GM12878 (cell line): ENCODE measurements at regions not wholly inside any gene's neighbourhood (a gene's known extent, or its start where the extent isn't known, plus 50 kb on each side); places are given as distances from the start of the nearest gene placed in this dataset.

Experiments used
- ATAC-seq: fragments of 200-7000 bp; cut with Tn5 transposase; 3 replicates; pipeline ENCODE4 v1.9.1; 2020; ENCODE audit warnings: mild to moderate bottlenecking, moderate library complexity
- BruUV-seq: library from RNA; stranded (reverse); fragments of 400-500 nt; replicated peaks from 2 replicates; lab custom pipeline; 2021; lab: Mats Ljungman, UMichigan
- CTCF ChIA-PET: fragments of 300-600 bp; sonication (Branson Sonifier 250); formaldehyde crosslinking; extraction: SDS; loops from one replicate; lab custom pipeline; 2021; ENCODE audit warnings: inconsistent platforms; lab: Yijun Ruan, JAX
- POLR2A ChIA-PET: fragments of 350-600 bp; formaldehyde crosslinking; extraction: SDS; loops from one replicate; lab custom pipeline; 2021; ENCODE audit warnings: inconsistent platforms; lab: Charles Lee
- RAD21 ChIA-PET: fragments of 300-600 bp; sonication (Branson Sonifier 250); formaldehyde crosslinking; loops from one replicate; lab custom pipeline; 2023; ENCODE audit warnings: antibody characterized with exemption; ENCODE audit not compliant: unreplicated experiment; lab: Charles Lee
- SMC1A ChIA-PET: fragments of 300-600 bp; sonication (Branson Sonifier 250); formaldehyde crosslinking; loops from one replicate; lab custom pipeline; 2023; ENCODE audit not compliant: unreplicated experiment, uncharacterized antibody; lab: Charles Lee
- DNase-seq: peaks from one replicate; pipeline ENCODE4 v3.0.0-alpha.2; 2011; ENCODE audit warnings: low read depth, low spot score
- FAIRE-seq: peaks from 3 replicates; lab custom pipeline; 2011; peaks lifted over from hg19 to GRCh38; lab: Jason Lieb, UNC
- H2AFZ ChIP-seq: 2 replicates; pipeline ENCODE4 v1.6.0; 2011; ENCODE audit warnings: low read depth, low read length, control low read depth; ENCODE audit not compliant: control insufficient read depth
- H3K27ac ChIP-seq: 2 replicates; pipeline ENCODE4 v1.5.1; 2011; ENCODE audit warnings: control low read depth; ENCODE audit not compliant: control insufficient read depth, insufficient read depth
- H3K27me3 ChIP-seq, 2 experiments: replicated peaks in 1 of 2; 2 replicates each; pipeline versions ENCODE4 v1.6.0 to v1.6.1; 2011; ENCODE audit warnings: low read length in 1 of 2; ENCODE audit not compliant: control insufficient read depth in 2 of 2, insufficient read depth in 2 of 2
- H3K36me3 ChIP-seq, 2 experiments: 2 replicates each; pipeline ENCODE4 v1.5.1; 2011; ENCODE audit warnings: low read length in 1 of 2; ENCODE audit not compliant: control insufficient read depth in 2 of 2, insufficient read depth in 2 of 2
- H3K4me1 ChIP-seq: 2 replicates; pipeline ENCODE4 v1.6.1; 2011; ENCODE audit warnings: mild to moderate bottlenecking, low read length, moderate library complexity, mixed read lengths; ENCODE audit not compliant: control insufficient read depth, insufficient read depth
- H3K4me2 ChIP-seq: 2 replicates; pipeline ENCODE4 v1.6.0; 2011; ENCODE audit warnings: control low read depth; ENCODE audit not compliant: control insufficient read depth, insufficient read depth
- H3K4me3 ChIP-seq: fragments of 200-600 bp; sonication (generic); 2 replicates; pipeline ENCODE4 v1.5.1; 2016
- H3K79me2 ChIP-seq: 2 replicates; pipeline ENCODE4 v1.6.0; 2011; ENCODE audit warnings: low read length; ENCODE audit not compliant: control insufficient read depth, insufficient read depth
- H3K9ac ChIP-seq: 2 replicates; pipeline ENCODE4 v1.8.0; 2011; ENCODE audit warnings: low read length, control low read depth, mixed read lengths; ENCODE audit not compliant: control insufficient read depth, insufficient read depth
- H3K9me3 ChIP-seq: replicated peaks from 3 replicates; pipeline ENCODE4 v1.5.1; 2011; ENCODE audit warnings: mild to moderate bottlenecking, low read length; ENCODE audit not compliant: control insufficient read depth, insufficient read depth
- H4K20me1 ChIP-seq: 2 replicates; pipeline ENCODE4 v1.6.0; 2011; ENCODE audit not compliant: control insufficient read depth, insufficient read depth
- BMI1 ChIP-seq: fragments of 450-650 bp; IDR thresholded peaks from 2 replicates; pipeline ENCODE4 v1.6.1; 2016; ENCODE audit warnings: mild to moderate bottlenecking, moderate library complexity, borderline replicate concordance
- EED ChIP-seq: sonication (generic); IDR thresholded peaks from 2 replicates; pipeline ENCODE4 v1.6.1; 2016; ENCODE audit warnings: antibody characterized with exemption, low read depth
- ESRRA ChIP-seq: IDR thresholded peaks from 2 replicates; pipeline ENCODE4 v1.6.1; 2012; ENCODE audit warnings: mild to moderate bottlenecking, low read length, improper control_type of control experiment
- EZH2 ChIP-seq: IDR thresholded peaks from 2 replicates; pipeline ENCODE4 v1.6.1; 2012; ENCODE audit warnings: low read depth, mild to moderate bottlenecking, control low read depth, inconsistent platforms, low read length, borderline replicate concordance; ENCODE audit not compliant: control insufficient read depth
- IRF4 ChIP-seq: IDR thresholded peaks from 2 replicates; pipeline ENCODE4 v1.6.1; 2011; ENCODE audit warnings: low read depth, low read length
- MEF2A ChIP-seq: IDR thresholded peaks from 2 replicates; pipeline ENCODE4 v1.6.1; 2011; ENCODE audit warnings: low read depth, mild to moderate bottlenecking, low read length, moderate library complexity; ENCODE audit not compliant: insufficient read depth
- POU2F2 ChIP-seq: IDR thresholded peaks from 3 replicates; pipeline ENCODE4 v1.6.1; 2011; ENCODE audit warnings: low read depth, mild to moderate bottlenecking, low read length, borderline replicate concordance
- RAD21 ChIP-seq: IDR thresholded peaks from 2 replicates; pipeline ENCODE4 v1.6.1; 2011; ENCODE audit warnings: mild to moderate bottlenecking, low read depth, low read length, moderate library complexity; ENCODE audit not compliant: insufficient read depth
- RELA ChIP-seq: fragments of 450-650 bp; IDR thresholded peaks from 2 replicates; pipeline ENCODE4 v1.8.0; 2014; ENCODE audit warnings: borderline replicate concordance; ENCODE audit not compliant: partially characterized antibody
- ZNF24 ChIP-seq: fragments of 450-650 bp; IDR thresholded peaks from 2 replicates; pipeline ENCODE4 v1.6.1; 2017; ENCODE audit warnings: antibody characterized with exemption, mild to moderate bottlenecking
- ZSCAN29 ChIP-seq: fragments of 450-650 bp; IDR thresholded peaks from 2 replicates; pipeline ENCODE4 v1.6.1; 2017; ENCODE audit warnings: mild to moderate bottlenecking, moderate library complexity
- WGBS: methylation state at CpG from one replicate; pipeline ENCODE4 v1.1.6; 2016; ENCODE audit warnings: low lambda C conversion rate; ENCODE audit not compliant: insufficient replicate concordance, insufficient coverage; ENCODE audit errors: missing lambda C conversion rate; 5-methylcytosine and 5-hydroxymethylcytosine counted together
- in situ Hi-C: fragments of 300-500 bp; cut with MboI; formaldehyde crosslinking; loops from 9 replicates; pipeline ENCODE4 v1.14.3; 2018; ENCODE audit warnings: mixed read lengths
- intact Hi-C: fragments of 100-400 bp; cut with micrococcal nuclease; formaldehyde crosslinking; loops from one replicate; pipeline ENCODE4 v1.14.2; 2022; ENCODE audit not compliant: unreplicated experiment
- TF ChIP-seq, protein P1 (sequence below): IDR thresholded peaks from 2 replicates; pipeline ENCODE4 v1.6.1; 2012; ENCODE audit warnings: low read length, inconsistent platforms
- TF ChIP-seq, protein P2 (sequence below): fragments of 450-650 bp; IDR thresholded peaks from 2 replicates; pipeline ENCODE4 v1.6.1; 2017; ENCODE audit warnings: low read depth, mild to moderate bottlenecking, moderate library complexity
- TF ChIP-seq, protein P3 (sequence below): fragments of 450-650 bp; IDR thresholded peaks from 2 replicates; pipeline ENCODE4 v1.6.1; 2016; ENCODE audit warnings: mild to moderate bottlenecking, moderate library complexity, borderline replicate concordance
- TF ChIP-seq, protein P4 (sequence below): fragments of 150-350 bp; IDR thresholded peaks from 2 replicates; pipeline ENCODE4 v1.6.1; 2014; ENCODE audit warnings: mild to moderate bottlenecking, low read depth, low read length

DNA sequence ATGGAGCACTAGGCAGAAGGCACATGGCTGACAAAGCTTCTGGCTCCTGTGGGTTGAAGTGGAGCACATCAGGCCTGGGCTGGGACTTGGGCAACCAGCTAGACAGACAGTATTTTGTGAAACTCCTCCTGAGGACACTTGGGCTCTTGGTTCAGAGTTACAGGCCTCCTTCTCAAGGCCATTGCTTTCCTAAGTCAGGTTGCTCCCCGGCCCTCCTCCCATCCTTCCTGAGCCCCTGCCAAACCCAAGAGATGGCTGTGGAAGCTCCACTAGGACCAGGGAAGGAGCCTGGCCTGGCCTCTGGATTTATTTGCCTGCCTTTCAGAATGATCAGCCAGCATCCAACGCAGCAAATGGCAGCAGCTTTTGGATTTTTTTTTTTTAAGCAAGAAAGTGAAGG, 56.3 kb downstream of the MAGEF1 start:
- in situ Hi-C loops, result no loop called here

More for the DNA sequence above, 56.3 kb downstream of the MAGEF1 start:
- Histone ChIP-seq H3K4me3 (no peak overlapping the region), H3K9ac (no peak overlapping the region), H3K9me3 (no peaks in the 10 kb centered on the region), H3K36me3 (no peaks in the 10 kb centered on the region), H3K79me2 (no peaks in the 10 kb centered on the region), H3K27ac (no peak overlapping the region), H3K4me1 (peaks cover 7% of the 10 kb centered on the region), H2AFZ (no peak overlapping the region), H4K20me1 (no peaks in the 10 kb centered on the region), H3K4me2 (no peak overlapping the region), H3K27me3 (peaks cover 2 to 4% of the 10 kb centered on the region in 2 experiments; a peak in 3 of 4 replicates)
- 31% methylated on average over 2 of the region's 2 CpGs for WGBS
- ATAC-seq, result no peak
- ChIA-PET RAD21 (no interaction called here), SMC1A (no interaction called here), POLR2A (no interaction called here), CTCF (interaction anchor here (0.7 kb wide), 1 partner anchor 573 kb away, joined by 3 read pairs; no protein-coding TSS in a partner anchor)
- no peak for DNase-seq
- TF ChIP-seq, protein P1, sequence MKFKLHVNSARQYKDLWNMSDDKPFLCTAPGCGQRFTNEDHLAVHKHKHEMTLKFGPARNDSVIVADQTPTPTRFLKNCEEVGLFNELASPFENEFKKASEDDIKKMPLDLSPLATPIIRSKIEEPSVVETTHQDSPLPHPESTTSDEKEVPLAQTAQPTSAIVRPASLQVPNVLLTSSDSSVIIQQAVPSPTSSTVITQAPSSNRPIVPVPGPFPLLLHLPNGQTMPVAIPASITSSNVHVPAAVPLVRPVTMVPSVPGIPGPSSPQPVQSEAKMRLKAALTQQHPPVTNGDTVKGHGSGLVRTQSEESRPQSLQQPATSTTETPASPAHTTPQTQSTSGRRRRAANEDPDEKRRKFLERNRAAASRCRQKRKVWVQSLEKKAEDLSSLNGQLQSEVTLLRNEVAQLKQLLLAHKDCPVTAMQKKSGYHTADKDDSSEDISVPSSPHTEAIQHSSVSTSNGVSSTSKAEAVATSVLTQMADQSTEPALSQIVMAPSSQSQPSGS, result no peak
- no peak for TF ChIP-seq MEF2A
- TF ChIP-seq, protein P2, sequence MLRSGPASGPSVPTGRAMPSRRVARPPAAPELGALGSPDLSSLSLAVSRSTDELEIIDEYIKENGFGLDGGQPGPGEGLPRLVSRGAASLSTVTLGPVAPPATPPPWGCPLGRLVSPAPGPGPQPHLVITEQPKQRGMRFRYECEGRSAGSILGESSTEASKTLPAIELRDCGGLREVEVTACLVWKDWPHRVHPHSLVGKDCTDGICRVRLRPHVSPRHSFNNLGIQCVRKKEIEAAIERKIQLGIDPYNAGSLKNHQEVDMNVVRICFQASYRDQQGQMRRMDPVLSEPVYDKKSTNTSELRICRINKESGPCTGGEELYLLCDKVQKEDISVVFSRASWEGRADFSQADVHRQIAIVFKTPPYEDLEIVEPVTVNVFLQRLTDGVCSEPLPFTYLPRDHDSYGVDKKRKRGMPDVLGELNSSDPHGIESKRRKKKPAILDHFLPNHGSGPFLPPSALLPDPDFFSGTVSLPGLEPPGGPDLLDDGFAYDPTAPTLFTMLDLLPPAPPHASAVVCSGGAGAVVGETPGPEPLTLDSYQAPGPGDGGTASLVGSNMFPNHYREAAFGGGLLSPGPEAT, result no peak
- TF ChIP-seq POU2F2, result no peak
- TF ChIP-seq, protein P3, sequence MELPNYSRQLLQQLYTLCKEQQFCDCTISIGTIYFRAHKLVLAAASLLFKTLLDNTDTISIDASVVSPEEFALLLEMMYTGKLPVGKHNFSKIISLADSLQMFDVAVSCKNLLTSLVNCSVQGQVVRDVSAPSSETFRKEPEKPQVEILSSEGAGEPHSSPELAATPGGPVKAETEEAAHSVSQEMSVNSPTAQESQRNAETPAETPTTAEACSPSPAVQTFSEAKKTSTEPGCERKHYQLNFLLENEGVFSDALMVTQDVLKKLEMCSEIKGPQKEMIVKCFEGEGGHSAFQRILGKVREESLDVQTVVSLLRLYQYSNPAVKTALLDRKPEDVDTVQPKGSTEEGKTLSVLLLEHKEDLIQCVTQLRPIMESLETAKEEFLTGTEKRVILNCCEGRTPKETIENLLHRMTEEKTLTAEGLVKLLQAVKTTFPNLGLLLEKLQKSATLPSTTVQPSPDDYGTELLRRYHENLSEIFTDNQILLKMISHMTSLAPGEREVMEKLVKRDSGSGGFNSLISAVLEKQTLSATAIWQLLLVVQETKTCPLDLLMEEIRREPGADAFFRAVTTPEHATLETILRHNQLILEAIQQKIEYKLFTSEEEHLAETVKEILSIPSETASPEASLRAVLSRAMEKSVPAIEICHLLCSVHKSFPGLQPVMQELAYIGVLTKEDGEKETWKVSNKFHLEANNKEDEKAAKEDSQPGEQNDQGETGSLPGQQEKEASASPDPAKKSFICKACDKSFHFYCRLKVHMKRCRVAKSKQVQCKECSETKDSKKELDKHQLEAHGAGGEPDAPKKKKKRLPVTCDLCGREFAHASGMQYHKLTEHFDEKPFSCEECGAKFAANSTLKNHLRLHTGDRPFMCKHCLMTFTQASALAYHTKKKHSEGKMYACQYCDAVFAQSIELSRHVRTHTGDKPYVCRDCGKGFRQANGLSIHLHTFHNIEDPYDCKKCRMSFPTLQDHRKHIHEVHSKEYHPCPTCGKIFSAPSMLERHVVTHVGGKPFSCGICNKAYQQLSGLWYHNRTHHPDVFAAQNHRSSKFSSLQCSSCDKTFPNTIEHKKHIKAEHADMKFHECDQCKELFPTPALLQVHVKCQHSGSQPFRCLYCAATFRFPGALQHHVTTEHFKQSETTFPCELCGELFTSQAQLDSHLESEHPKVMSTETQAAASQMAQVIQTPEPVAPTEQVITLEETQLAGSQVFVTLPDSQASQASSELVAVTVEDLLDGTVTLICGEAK, result no peak
- no peak for TF ChIP-seq RAD21
- no peak for TF ChIP-seq BMI1
- no peak for TF ChIP-seq ZSCAN29
- TF ChIP-seq EZH2, result no peak
- no peak for TF ChIP-seq RELA
- TF ChIP-seq ESRRA, result no peak
- TF ChIP-seq, protein P4, sequence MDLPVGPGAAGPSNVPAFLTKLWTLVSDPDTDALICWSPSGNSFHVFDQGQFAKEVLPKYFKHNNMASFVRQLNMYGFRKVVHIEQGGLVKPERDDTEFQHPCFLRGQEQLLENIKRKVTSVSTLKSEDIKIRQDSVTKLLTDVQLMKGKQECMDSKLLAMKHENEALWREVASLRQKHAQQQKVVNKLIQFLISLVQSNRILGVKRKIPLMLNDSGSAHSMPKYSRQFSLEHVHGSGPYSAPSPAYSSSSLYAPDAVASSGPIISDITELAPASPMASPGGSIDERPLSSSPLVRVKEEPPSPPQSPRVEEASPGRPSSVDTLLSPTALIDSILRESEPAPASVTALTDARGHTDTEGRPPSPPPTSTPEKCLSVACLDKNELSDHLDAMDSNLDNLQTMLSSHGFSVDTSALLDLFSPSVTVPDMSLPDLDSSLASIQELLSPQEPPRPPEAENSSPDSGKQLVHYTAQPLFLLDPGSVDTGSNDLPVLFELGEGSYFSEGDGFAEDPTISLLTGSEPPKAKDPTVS, result no peak
- no peak for TF ChIP-seq EED
- no peak for TF ChIP-seq ZNF24
- TF ChIP-seq IRF4, result no peak
- no TSS peak for BruUV-seq
- intact Hi-C loops, result no loop called here
- no peak for FAIRE-seq
